Panc1 (cell line): ENCODE measurements at regions not wholly inside any gene's neighbourhood (a gene's known extent, or its start where the extent isn't known, plus 50 kb on each side); places are given as distances from the start of the nearest gene placed in this dataset.

ENCODE experiments used
- ATAC-seq: fragments of 200-7000 bp; cut with Tn5 transposase; 2 replicates; pipeline ENCODE4 v1.9.1; 2020; ENCODE audit warnings: mild to moderate bottlenecking, moderate library complexity
- BruUV-seq: library from RNA; stranded (reverse); fragments of 400-500 nt; replicated peaks from 2 replicates; lab custom pipeline; 2021; lab: Mats Ljungman, UMichigan
- CTCF ChIA-PET: fragments of 300-600 bp; sonication (Branson Sonifier 250); formaldehyde crosslinking; loops from one replicate; lab custom pipeline; 2022; ENCODE audit warnings: antibody characterized with exemption; lab: Charles Lee
- POLR2A ChIA-PET: fragments of 300-600 bp; sonication (Branson Sonifier 250); formaldehyde crosslinking; loops from one replicate; lab custom pipeline; 2022; ENCODE audit warnings: antibody characterized with exemption; lab: Charles Lee
- DNase-seq: peaks from one replicate; pipeline ENCODE4 v3.0.0-alpha.2; 2010; ENCODE audit warnings: low read depth, low spot score
- H3K27ac ChIP-seq: 2 replicates; pipeline ENCODE4 v1.5.1; 2011; ENCODE audit warnings: mild to moderate bottlenecking, low read length, inconsistent platforms
- H3K27me3 ChIP-seq: fragments of 200-500 bp; sonication (Bioruptor generic); 2 replicates; pipeline ENCODE4 v1.6.0; 2014; ENCODE audit warnings: low read length, inconsistent platforms; ENCODE audit not compliant: control insufficient read depth, insufficient read depth
- H3K36me3 ChIP-seq: fragments of 200-500 bp; sonication (Bioruptor generic); 2 replicates; pipeline ENCODE4 v1.5.1; 2014; ENCODE audit warnings: inconsistent platforms, mild to moderate bottlenecking, low read length, moderate library complexity; ENCODE audit not compliant: control insufficient read depth, insufficient read depth
- H3K4me1 ChIP-seq: 2 replicates; pipeline ENCODE4 v1.5.1; 2011; ENCODE audit warnings: inconsistent platforms, mild to moderate bottlenecking, low read length, moderate library complexity; ENCODE audit not compliant: control insufficient read depth, insufficient read depth
- H3K4me3 ChIP-seq, 2 experiments: 2 replicates each; pipeline ENCODE4 v1.5.1; 2011 to 2012; ENCODE audit warnings: low read depth in 2 of 2, low read length in 2 of 2, mild to moderate bottlenecking in 2 of 2, inconsistent platforms in 1 of 2, moderate library complexity in 1 of 2
- H3K9me3 ChIP-seq: fragments of 200-500 bp; sonication (Bioruptor generic); 2 replicates; pipeline ENCODE4 v1.5.1; 2014; ENCODE audit warnings: low read depth, mild to moderate bottlenecking, inconsistent platforms, low read length, moderate library complexity; ENCODE audit not compliant: control insufficient read depth, insufficient read depth
- CTCF ChIP-seq: fragments of 450-650 bp; IDR thresholded peaks from 2 replicates; pipeline ENCODE4 v1.5.1; 2017; ENCODE audit warnings: mild to moderate bottlenecking
- POLR2AphosphoS5 ChIP-seq: IDR thresholded peaks from 2 replicates; pipeline ENCODE4 v1.6.1; 2012; ENCODE audit warnings: mild to moderate bottlenecking, low read depth, low read length, moderate library complexity
- REST ChIP-seq, 2 experiments: IDR thresholded peaks; 2 replicates each; pipeline ENCODE4 v1.6.1; 2011 to 2012; ENCODE audit warnings: low read depth in 2 of 2, control low read depth in 1 of 2, low read length in 1 of 2, mild to moderate bottlenecking in 1 of 2, moderate library complexity in 1 of 2; ENCODE audit not compliant: insufficient read depth in 1 of 2
- SIN3A ChIP-seq: IDR thresholded peaks from 2 replicates; pipeline ENCODE4 v1.6.1; 2012; ENCODE audit warnings: low read depth, mild to moderate bottlenecking, low read length, moderate library complexity, borderline replicate concordance; ENCODE audit not compliant: insufficient read depth
- TCF7L2 ChIP-seq: IDR thresholded peaks from 2 replicates; pipeline ENCODE4 v1.6.1; 2011; ENCODE audit warnings: mild to moderate bottlenecking, low read depth, low read length, inconsistent platforms
- in situ Hi-C: cut with HindIII; loops from 2 replicates; pipeline ENCODE4 v1.10.0; 2016; ENCODE audit warnings: low sequenced_read_pairs, low pct_unique_long_range_greater_than_20kb
- intact Hi-C: fragments of 100-400 bp; cut with micrococcal nuclease; formaldehyde crosslinking; loops from one replicate; pipeline ENCODE4 v1.10.0; 2022; ENCODE audit not compliant: unreplicated experiment

- POLR2A ChIA-PET, result no interaction called here
- no TSS peak for BruUV-seq
Observed at GRCh38 chr5:73375949-73376348, 72.6 kb downstream of the FOXD1 start.

GRCh38 chr5:73375191-73375545, 73.4 kb downstream of the FOXD1 start:
- CTCF ChIA-PET, result no interaction called here
- H3K4me1 ChIP-seq, result peaks cover 49% of the 10 kb centered on the region
- intact Hi-C loops, result loop anchor here (10.0 kb wide), 1 partner anchor 60 kb away; no protein-coding TSS in a partner anchor

More at GRCh38 chr5:73375949-73376348, 72.6 kb downstream of the FOXD1 start:
- Histone ChIP-seq H3K4me3 (no peak overlapping the region), H3K4me1 (peaks cover 42% of the 10 kb centered on the region), H3K27me3 (no peaks in the 10 kb centered on the region), H3K27ac (peak overlapping the region; percentile 74; the same call in 1 of the 2 replicates), H3K36me3 (no peaks in the 10 kb centered on the region), H3K9me3 (no peaks in the 10 kb centered on the region)
- DNase-seq (no peak), ATAC-seq (no peak)
- intact Hi-C loops (loop anchor here (10.0 kb wide), 1 partner anchor 59 kb away; no protein-coding TSS in a partner anchor), in situ Hi-C loops (no loop called here)
- TF ChIP-seq SIN3A (no peak), CTCF (no peak), TCF7L2 (no peak), POLR2AphosphoS5 (no peak), REST (IDR thresholded peaks at IDR 0.05; ENCODE audit: insufficient read depth in 1 of 2, low read depth in 2 of 2, low read length in 1 of 2) (no peak)
- CTCF ChIA-PET, result no interaction called here

More at GRCh38 chr5:73375191-73375545, 73.4 kb downstream of the FOXD1 start:
- no peaks in the 10 kb centered on the region for H3K27me3 ChIP-seq
- ATAC-seq (no peak), DNase-seq (no peak)
- POLR2A ChIA-PET, result no interaction called here
- no peak overlapping the region for H3K4me3 ChIP-seq
- in situ Hi-C loops, result no loop called here
- peak overlapping the region; percentile 74 for H3K27ac ChIP-seq
- H3K36me3 ChIP-seq, result no peaks in the 10 kb centered on the region
- BruUV-seq, result no TSS peak
- TF ChIP-seq SIN3A (no peak), REST (IDR thresholded peaks at IDR 0.05; ENCODE audit: insufficient read depth in 1 of 2, low read depth in 2 of 2, low read length in 1 of 2) (no peak), TCF7L2 (no peak), POLR2AphosphoS5 (no peak), CTCF (no peak)
- H3K9me3 ChIP-seq, result no peaks in the 10 kb centered on the region
